ENCODE measurements at regions not wholly inside any gene's neighbourhood (a gene's known extent, or its start where the extent isn't known, plus 50 kb on each side); places are given as distances from the start of the nearest gene placed in this dataset.

GRCh38 chr5:92976156-92976555 lies 604.9 kb downstream of the NR2F1-AS1 start:
- TF ChIP-seq CTCF (conservative IDR thresholded peaks at IDR 0.05; ENCODE audit: low read length) (no peak), EZH2phosphoT487 (IDR thresholded peaks at IDR 0.05; ENCODE audit: borderline replicate concordance, low read depth, low read length) (no peak)

Data from OCI-LY7 (cell line).